ENCODE measurements at regions not wholly inside any gene's neighbourhood (a gene's known extent, or its start where the extent isn't known, plus 50 kb on each side); places are given as distances from the start of the nearest gene placed in this dataset.

DNA sequence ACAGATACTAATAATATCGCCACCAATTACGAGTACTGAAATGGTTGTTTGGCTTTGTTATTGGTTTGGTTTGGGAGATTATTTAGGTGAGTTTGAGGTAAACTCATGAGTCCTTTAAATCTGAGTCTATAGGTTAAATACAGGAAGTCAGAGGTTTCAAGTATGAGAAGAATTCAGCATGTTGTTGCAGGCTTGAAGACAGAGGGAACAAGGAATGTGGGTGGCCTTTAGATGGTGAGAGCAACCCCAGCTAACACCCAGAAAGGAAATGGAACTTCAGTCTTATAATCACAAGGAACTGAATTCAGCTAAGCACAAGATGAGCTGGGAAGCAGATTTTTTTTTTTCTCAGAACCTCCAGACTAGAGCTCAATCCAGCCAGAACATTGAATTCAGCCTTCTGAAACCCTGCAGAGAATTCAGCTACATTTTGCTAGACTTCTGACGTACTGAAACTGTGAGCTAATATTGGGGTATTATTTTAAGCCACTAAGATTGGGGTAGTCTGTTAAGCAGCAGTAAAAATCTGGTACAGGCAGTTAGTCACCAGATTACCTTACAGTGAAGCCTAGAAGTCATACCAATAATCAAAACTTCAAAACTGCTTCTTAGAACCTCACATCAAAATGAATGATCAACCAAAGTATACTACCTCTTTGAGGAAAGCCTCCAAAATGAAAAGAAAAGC, 216.0 kb upstream of the PUM3 start:
- no peak for DNase-seq (ENCODE audit: low read depth in 2 of 2)
- H3K79me2 ChIP-seq (ENCODE audit: control insufficient read depth, insufficient read depth, low read length), result no peaks in the 10 kb centered on the region
- no peak overlapping the region for H3K9ac ChIP-seq (ENCODE audit: insufficient read depth, low read length)
- no peaks in the 10 kb centered on the region for H3K9me3 ChIP-seq (ENCODE audit: control insufficient read depth, insufficient read depth, low read depth, low read length)
- H2AFZ ChIP-seq (ENCODE audit: low read length), result no peak overlapping the region
- H3K36me3 ChIP-seq (ENCODE audit: control insufficient read depth, insufficient read depth, low read length), result no peaks in the 10 kb centered on the region
- no peaks in the 10 kb centered on the region for H3K4me1 ChIP-seq (ENCODE audit: control insufficient read depth, extremely low read depth, insufficient read depth, low read length)
- no peak overlapping the region for H3K4me2 ChIP-seq (ENCODE audit: extremely low read depth, insufficient read depth, low read length)
- no peaks in the 10 kb centered on the region for H4K20me1 ChIP-seq (ENCODE audit: control insufficient read depth, extremely low read depth, insufficient read depth, low read length)
- no peaks in the 10 kb centered on the region for H3K27me3 ChIP-seq (ENCODE audit: control insufficient read depth, insufficient read depth, low read length)
- H3K4me3 ChIP-seq (replicated peaks in 1 of 4; ENCODE audit: control extremely low read depth in 1 of 4, insufficient read depth in 1 of 4, low read depth in 3 of 4, low read length in 4 of 4), result no peak overlapping the region
- TF ChIP-seq CTCF (conservative IDR thresholded peaks at IDR 0.05 in 1 of 2, IDR thresholded peaks at IDR 0.05 in 1 of 2; ENCODE audit: low read depth in 1 of 2, low read length in 2 of 2), result no peak
- no peak for TF ChIP-seq EZH2 (IDR thresholded peaks at IDR 0.05; ENCODE audit: low read length, missing control alignments)
- no peak overlapping the region for H3K27ac ChIP-seq (ENCODE audit: insufficient read depth, low read length)

DNA sequence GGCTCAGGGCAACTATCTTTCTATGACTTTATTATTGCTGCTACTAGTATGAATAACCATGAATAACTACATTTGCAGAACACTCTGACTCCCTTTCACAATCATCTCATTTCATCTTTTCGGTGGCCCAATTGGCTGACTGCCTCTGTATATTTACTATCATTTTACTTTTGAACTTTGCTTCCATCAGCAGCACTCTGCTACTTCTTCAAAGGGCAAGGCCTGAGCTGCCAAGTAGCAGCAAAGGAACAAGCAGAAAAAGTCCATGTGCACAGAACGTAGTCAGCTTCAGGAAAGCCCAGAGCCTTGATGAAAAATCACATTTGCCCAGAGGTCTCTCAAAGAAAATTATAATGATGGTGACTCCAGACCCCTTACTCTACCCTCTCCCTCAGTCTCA, 214.5 kb upstream of the PUM3 start:
- Histone ChIP-seq H3K9me3 (ENCODE audit: control insufficient read depth, insufficient read depth, low read depth, low read length) (no peaks in the 10 kb centered on the region), H3K9ac (ENCODE audit: insufficient read depth, low read length) (no peak overlapping the region), H3K4me2 (ENCODE audit: extremely low read depth, insufficient read depth, low read length) (no peak overlapping the region), H3K79me2 (ENCODE audit: control insufficient read depth, insufficient read depth, low read length) (no peaks in the 10 kb centered on the region), H3K4me3 (replicated peaks in 1 of 4; ENCODE audit: control extremely low read depth in 1 of 4, insufficient read depth in 1 of 4, low read depth in 3 of 4, low read length in 4 of 4) (no peak overlapping the region), H3K27me3 (ENCODE audit: control insufficient read depth, insufficient read depth, low read length) (no peaks in the 10 kb centered on the region), H2AFZ (ENCODE audit: low read length) (no peak overlapping the region), H3K27ac (ENCODE audit: insufficient read depth, low read length) (no peak overlapping the region), H3K4me1 (ENCODE audit: control insufficient read depth, extremely low read depth, insufficient read depth, low read length) (no peaks in the 10 kb centered on the region), H3K36me3 (ENCODE audit: control insufficient read depth, insufficient read depth, low read length) (no peaks in the 10 kb centered on the region), H4K20me1 (ENCODE audit: control insufficient read depth, extremely low read depth, insufficient read depth, low read length) (no peaks in the 10 kb centered on the region)
- DNase-seq (ENCODE audit: low read depth in 2 of 2), result no peak
- no peak for TF ChIP-seq EZH2 (IDR thresholded peaks at IDR 0.05; ENCODE audit: low read length, missing control alignments)
- TF ChIP-seq CTCF (conservative IDR thresholded peaks at IDR 0.05 in 1 of 2, IDR thresholded peaks at IDR 0.05 in 1 of 2; ENCODE audit: low read depth in 1 of 2, low read length in 2 of 2), result no peak

DNA sequence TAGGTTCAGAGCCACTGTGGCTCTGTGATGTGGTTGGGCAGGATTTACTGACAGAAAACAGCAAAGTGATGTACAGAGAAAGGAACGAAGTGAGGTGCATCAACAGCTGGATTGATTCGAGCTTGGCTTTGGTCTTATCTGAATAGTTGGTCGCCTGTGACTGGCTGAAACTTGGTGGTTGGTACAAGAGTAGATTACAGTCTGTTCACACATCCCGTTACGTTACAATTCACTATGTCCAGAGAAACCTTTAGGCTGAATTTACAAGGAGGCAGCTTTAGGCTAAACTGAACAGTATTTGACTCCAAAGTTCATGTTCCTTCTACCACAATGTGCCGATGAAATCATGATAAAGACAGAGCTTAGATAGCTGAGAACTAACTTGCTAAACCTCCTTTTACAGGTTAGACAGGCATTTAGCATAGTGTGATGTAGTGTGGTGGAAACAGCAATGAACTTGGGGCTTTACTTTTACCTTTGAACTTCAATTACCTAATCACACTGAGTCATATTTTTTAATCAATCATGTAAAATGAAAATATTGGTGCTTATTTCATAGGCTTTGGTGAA, 210.2 kb upstream of the PUM3 start:
- no peak for TF ChIP-seq CTCF (conservative IDR thresholded peaks at IDR 0.05 in 1 of 2, IDR thresholded peaks at IDR 0.05 in 1 of 2; ENCODE audit: low read depth in 1 of 2, low read length in 2 of 2)
- TF ChIP-seq EZH2 (IDR thresholded peaks at IDR 0.05; ENCODE audit: low read length, missing control alignments), result no peak
- Histone ChIP-seq H2AFZ (ENCODE audit: low read length) (no peak overlapping the region), H3K4me1 (ENCODE audit: control insufficient read depth, extremely low read depth, insufficient read depth, low read length) (no peaks in the 10 kb centered on the region), H3K27me3 (ENCODE audit: control insufficient read depth, insufficient read depth, low read length) (no peaks in the 10 kb centered on the region), H3K4me2 (ENCODE audit: extremely low read depth, insufficient read depth, low read length) (no peak overlapping the region), H3K4me3 (replicated peaks in 1 of 4; ENCODE audit: control extremely low read depth in 1 of 4, insufficient read depth in 1 of 4, low read depth in 3 of 4, low read length in 4 of 4) (no peak overlapping the region), H4K20me1 (ENCODE audit: control insufficient read depth, extremely low read depth, insufficient read depth, low read length) (no peaks in the 10 kb centered on the region), H3K9me3 (ENCODE audit: control insufficient read depth, insufficient read depth, low read depth, low read length) (no peaks in the 10 kb centered on the region), H3K79me2 (ENCODE audit: control insufficient read depth, insufficient read depth, low read length) (no peaks in the 10 kb centered on the region), H3K9ac (ENCODE audit: insufficient read depth, low read length) (no peak overlapping the region), H3K27ac (ENCODE audit: insufficient read depth, low read length) (no peak overlapping the region), H3K36me3 (ENCODE audit: control insufficient read depth, insufficient read depth, low read length) (no peaks in the 10 kb centered on the region)
- no peak for DNase-seq (ENCODE audit: low read depth in 2 of 2)
